UCSD-AML1 (cell line): ENCODE measurements at regions not wholly inside any gene's neighbourhood (a gene's known extent, or its start where the extent isn't known, plus 50 kb on each side); places are given as distances from the start of the nearest gene placed in this dataset.

ENCODE experiments used
- DNase-seq: peaks from one replicate; lab custom pipeline; 2025; ENCODE audit not compliant: unreplicated experiment; lab: John Stamatoyannopoulos, UW

- no peak for DNase-seq
Measured at GRCh38 chr9:109593612-109594011, 95.5 kb upstream of the PTPN3 start.

- no peak for DNase-seq
Measured at GRCh38 chr9:109597496-109597895, 99.4 kb upstream of the PTPN3 start.

- DNase-seq = no peak
Measured at GRCh38 chr9:109599131-109599530, 101.0 kb upstream of the PTPN3 start.

- DNase-seq = no peak
Measured at GRCh38 chr9:109599711-109600110, 101.6 kb upstream of the PTPN3 start.

- no peak for DNase-seq
Measured at GRCh38 chr9:109600142-109600541, 102.0 kb upstream of the PTPN3 start.

GRCh38 chr9:109601181-109601580 lies 103.1 kb upstream of the PTPN3 start:
- DNase-seq = no peak

- DNase-seq = no peak
Measured at GRCh38 chr9:109602987-109603386, 104.9 kb upstream of the PTPN3 start.

GRCh38 chr9:109604131-109604530 lies 106.0 kb upstream of the PTPN3 start:
- DNase-seq = no peak

GRCh38 chr9:109604781-109605180 lies 106.7 kb upstream of the PTPN3 start:
- DNase-seq = no peak

- DNase-seq = no peak
Measured at GRCh38 chr9:109609060-109609459, 111.0 kb upstream of the PTPN3 start.

GRCh38 chr9:109616571-109617120 lies 118.5 kb upstream of the PTPN3 start:
- DNase-seq = no peak

- no peak for DNase-seq
Measured at GRCh38 chr9:109619310-109619709, 121.2 kb upstream of the PTPN3 start.

- DNase-seq = no peak
Measured at GRCh38 chr9:109624143-109624542, 126.0 kb upstream of the PTPN3 start.

- no peak for DNase-seq
Measured at GRCh38 chr9:109624896-109625295, 126.8 kb upstream of the PTPN3 start.

- DNase-seq = no peak
Measured at GRCh38 chr9:109627042-109627441, 128.9 kb upstream of the PTPN3 start.

GRCh38 chr9:109629615-109630014 lies 131.5 kb upstream of the PTPN3 start:
- DNase-seq = no peak

- no peak for DNase-seq
Measured at GRCh38 chr9:109632817-109633216, 134.7 kb upstream of the PTPN3 start.

- no peak for DNase-seq
Measured at GRCh38 chr9:109639674-109640579, 140.1 kb upstream of the PALM2AKAP2 start.

GRCh38 chr9:109640580-109641371 lies 139.2 kb upstream of the PALM2AKAP2 start:
- DNase-seq = peak; percentile 14

GRCh38 chr9:109641372-109641659 lies 138.7 kb upstream of the PALM2AKAP2 start:
- no peak for DNase-seq

- no peak for DNase-seq
Measured at GRCh38 chr9:109652112-109652511, 127.9 kb upstream of the PALM2AKAP2 start.

GRCh38 chr9:109652971-109653370 lies 127.0 kb upstream of the PALM2AKAP2 start:
- DNase-seq = no peak
